HAP-1 (cell line): ENCODE measurements at regions not wholly inside any gene's neighbourhood (a gene's known extent, or its start where the extent isn't known, plus 50 kb on each side); places are given as distances from the start of the nearest gene placed in this dataset.
A peak's percentile ranks its signal among the peaks of the same experiment; 100 is the strongest.
"Not testable (repeated sequence)": the region's sequence is repeated elsewhere in the genome, so short reads cannot be mapped to it uniquely, and the experiment has no call there.

ENCODE experiments used
- DNase-seq, 2 experiments: peaks; one replicate each; pipeline ENCODE4 v3.0.0-alpha.2; 2016 to 2020; ENCODE audit warnings: low spot score in 2 of 2
- H3K27me3 ChIP-seq: fragments of 250-450 bp; sonication (Bioruptor Pico); 2 replicates; pipeline ENCODE4 v1.5.1; 2020; ENCODE audit warnings: low read depth, mild to moderate bottlenecking, moderate library complexity
- H3K36me3 ChIP-seq: fragments of 250-450 bp; sonication (Bioruptor Pico); replicated peaks from 2 replicates; pipeline ENCODE4 v1.5.1; 2020; ENCODE audit warnings: mild to moderate bottlenecking
- H3K4me1 ChIP-seq: fragments of 250-450 bp; sonication (Bioruptor Pico); 2 replicates; pipeline ENCODE4 v1.5.1; 2020; ENCODE audit warnings: mild to moderate bottlenecking
- H3K4me3 ChIP-seq: fragments of 250-450 bp; sonication (Bioruptor Pico); 2 replicates; pipeline ENCODE4 v1.5.1; 2020; ENCODE audit warnings: mild to moderate bottlenecking, moderate library complexity
- H3K9me3 ChIP-seq: fragments of 250-450 bp; sonication (Bioruptor Pico); 2 replicates; pipeline ENCODE4 v1.5.1; 2020; ENCODE audit warnings: mild to moderate bottlenecking, moderate library complexity
- in situ Hi-C: fragments of 300-500 bp; cut with MboI; formaldehyde crosslinking; loops from 3 replicates; pipeline ENCODE4 v1.14.3; 2020; ENCODE audit warnings: low sequenced_read_pairs, inconsistent platforms, mixed read lengths

DNA sequence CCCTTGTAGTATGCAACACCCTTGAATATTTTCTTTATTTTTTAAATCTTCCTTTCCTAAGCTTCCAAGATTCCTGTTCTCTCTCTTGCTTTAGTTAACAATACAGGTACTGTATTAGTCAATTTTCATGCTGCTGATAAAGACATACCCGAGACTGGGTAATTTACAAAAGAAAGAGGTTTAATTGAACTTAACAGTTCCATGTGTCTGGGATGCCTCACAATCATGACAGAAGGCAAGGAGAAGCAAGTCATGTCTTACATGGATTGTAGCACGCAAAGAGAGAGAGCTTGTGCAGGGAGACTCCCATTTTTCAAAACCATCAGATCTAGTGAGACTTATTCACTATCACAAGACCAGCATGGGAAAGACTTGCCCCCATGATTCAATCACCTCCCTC, 1024.3 kb downstream of the PCDH9 start:
- DNase-seq = no peak
- Histone ChIP-seq H3K9me3 (no peaks in the 10 kb centered on the region), H3K4me3 (no peak overlapping the region), H3K27me3 (no peaks in the 10 kb centered on the region), H3K36me3 (no peaks in the 10 kb centered on the region), H3K4me1 (no peaks in the 10 kb centered on the region)
- in situ Hi-C loops = no loop called here

- in situ Hi-C loops = no loop called here
Measured at GRCh38 chr13:66200555-66200954, 1029.6 kb downstream of the PCDH9 start.

GRCh38 chr13:66195238-66195637, 1034.9 kb downstream of the PCDH9 start:
- in situ Hi-C loops = no loop called here
- DNase-seq = no peak
- no peak overlapping the region for H3K4me3 ChIP-seq
- no peaks in the 10 kb centered on the region for H3K9me3 ChIP-seq
- no peaks in the 10 kb centered on the region for H3K4me1 ChIP-seq
- H3K27me3 ChIP-seq = no peaks in the 10 kb centered on the region
- H3K36me3 ChIP-seq = no peaks in the 10 kb centered on the region

More at GRCh38 chr13:66200555-66200954, 1029.6 kb downstream of the PCDH9 start:
- no peak for DNase-seq
- no peaks in the 10 kb centered on the region for H3K4me1 ChIP-seq
- H3K36me3 ChIP-seq = no peaks in the 10 kb centered on the region
- no peaks in the 10 kb centered on the region for H3K27me3 ChIP-seq
- H3K4me3 ChIP-seq = no peak overlapping the region
- H3K9me3 ChIP-seq = no peaks in the 10 kb centered on the region

GRCh38 chr13:66189986-66190385, 1040.2 kb downstream of the PCDH9 start:
- no peak for DNase-seq
- H3K4me3 ChIP-seq = no peak overlapping the region
- no peaks in the 10 kb centered on the region for H3K9me3 ChIP-seq
- H3K4me1 ChIP-seq = no peaks in the 10 kb centered on the region
- no peaks in the 10 kb centered on the region for H3K36me3 ChIP-seq
- H3K27me3 ChIP-seq = no peaks in the 10 kb centered on the region
- in situ Hi-C loops = no loop called here

DNA sequence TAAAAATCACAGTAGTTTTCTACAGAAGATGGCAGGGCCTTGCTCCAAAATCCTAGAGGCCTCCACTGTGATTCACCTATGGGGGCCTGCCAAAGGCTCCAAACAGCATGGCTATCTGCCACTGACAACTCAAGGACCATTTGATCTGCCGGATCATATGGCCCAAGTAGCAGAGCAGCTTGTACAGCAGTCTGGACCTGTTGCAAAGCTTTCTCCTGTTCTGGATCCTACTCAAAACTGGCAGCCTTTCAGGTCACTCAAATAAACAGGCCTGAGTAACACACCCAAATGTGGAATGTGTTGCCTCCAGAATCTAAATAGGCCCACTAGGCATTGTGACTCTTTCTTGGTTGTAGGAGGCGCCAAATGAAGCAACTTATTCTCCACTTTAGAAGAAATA, 1049.3 kb downstream of the PCDH9 start:
- no peaks in the 10 kb centered on the region for H3K9me3 ChIP-seq
- H3K36me3 ChIP-seq = no peaks in the 10 kb centered on the region
- no peaks in the 10 kb centered on the region for H3K27me3 ChIP-seq
- no peaks in the 10 kb centered on the region for H3K4me1 ChIP-seq
- H3K4me3 ChIP-seq = no peak overlapping the region
- DNase-seq = no peak
- in situ Hi-C loops = no loop called here

- in situ Hi-C loops = no loop called here
- DNase-seq = peak in 1 of 2 experiments; percentile 4
- no peaks in the 10 kb centered on the region for H3K27me3 ChIP-seq
- H3K9me3 ChIP-seq = no peaks in the 10 kb centered on the region
- H3K36me3 ChIP-seq = no peaks in the 10 kb centered on the region
- H3K4me1 ChIP-seq = peaks cover 5% of the 10 kb centered on the region
- H3K4me3 ChIP-seq = no peak overlapping the region
Measured at GRCh38 chr13:66171920-66172319, 1058.2 kb downstream of the PCDH9 start.

- no peaks in the 10 kb centered on the region for H3K9me3 ChIP-seq
- H3K4me1 ChIP-seq = no peaks in the 10 kb centered on the region
- no peak for DNase-seq
- no peak overlapping the region for H3K4me3 ChIP-seq
- H3K36me3 ChIP-seq = no peaks in the 10 kb centered on the region
- in situ Hi-C loops = no loop called here
- H3K27me3 ChIP-seq = no peaks in the 10 kb centered on the region
Measured at GRCh38 chr13:66162470-66162869, 1067.7 kb downstream of the PCDH9 start.

GRCh38 chr13:66159511-66159910, 1070.6 kb downstream of the PCDH9 start:
- Histone ChIP-seq H3K4me3 (no peak overlapping the region), H3K4me1 (no peaks in the 10 kb centered on the region), H3K9me3 (no peaks in the 10 kb centered on the region), H3K27me3 (no peaks in the 10 kb centered on the region), H3K36me3 (no peaks in the 10 kb centered on the region)
- DNase-seq = no peak
- in situ Hi-C loops = no loop called here

DNA sequence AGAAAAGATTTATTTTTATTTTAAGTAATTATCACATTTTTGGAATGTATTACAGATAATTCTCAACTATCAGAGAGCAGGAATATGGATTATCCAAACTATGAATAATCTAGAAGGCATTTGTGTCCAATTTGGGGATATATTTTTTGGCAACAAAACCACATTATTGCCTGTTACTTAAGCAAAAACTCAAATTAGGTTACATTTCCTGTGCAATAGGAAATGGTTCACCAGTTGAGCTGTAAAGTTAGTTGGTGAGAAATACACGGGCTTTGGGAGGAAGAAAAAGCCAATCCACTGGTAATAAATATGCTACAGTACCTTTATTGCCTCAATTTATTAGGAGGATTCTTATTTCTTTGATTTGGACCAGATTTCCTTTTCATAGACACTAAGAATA, 1075.2 kb downstream of the PCDH9 start:
- Histone ChIP-seq H3K4me1 (peaks cover 5% of the 10 kb centered on the region; the same call in 1 of the 2 replicates), H3K36me3 (no peaks in the 10 kb centered on the region), H3K9me3 (no peaks in the 10 kb centered on the region), H3K27me3 (no peaks in the 10 kb centered on the region), H3K4me3 (no peak overlapping the region)
- in situ Hi-C loops = no loop called here
- DNase-seq = no peak

DNA sequence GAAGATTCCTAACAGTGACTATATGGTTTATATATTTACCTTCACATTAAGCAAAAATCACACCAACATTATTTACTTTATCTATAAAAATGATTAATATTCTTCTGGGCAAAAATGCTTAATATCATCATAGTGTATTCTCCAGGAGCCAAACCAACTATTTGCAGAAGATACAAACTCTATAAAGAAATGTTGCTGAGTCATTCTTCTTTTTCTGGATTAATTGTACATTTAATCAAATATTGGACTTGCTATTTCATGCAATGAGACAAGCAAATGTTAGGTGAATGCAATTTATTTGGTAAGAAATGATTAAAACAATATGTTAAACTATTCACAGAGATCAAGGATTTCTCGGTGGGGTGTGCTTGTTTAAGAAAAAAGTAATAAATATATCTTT, 1075.8 kb downstream of the PCDH9 start:
- in situ Hi-C loops = no loop called here
- Histone ChIP-seq H3K36me3 (no peaks in the 10 kb centered on the region), H3K4me1 (peaks cover 5% of the 10 kb centered on the region; the same call in 1 of the 2 replicates), H3K4me3 (no peak overlapping the region), H3K27me3 (no peaks in the 10 kb centered on the region), H3K9me3 (no peaks in the 10 kb centered on the region)
- DNase-seq = no peak

GRCh38 chr13:66152596-66152995, 1077.5 kb downstream of the PCDH9 start:
- Histone ChIP-seq H3K4me3 (no peak overlapping the region), H3K9me3 (no peaks in the 10 kb centered on the region), H3K36me3 (no peaks in the 10 kb centered on the region), H3K4me1 (peaks cover 5% of the 10 kb centered on the region; the same call in 1 of the 2 replicates), H3K27me3 (no peaks in the 10 kb centered on the region)
- in situ Hi-C loops = no loop called here
- no peak for DNase-seq

DNA sequence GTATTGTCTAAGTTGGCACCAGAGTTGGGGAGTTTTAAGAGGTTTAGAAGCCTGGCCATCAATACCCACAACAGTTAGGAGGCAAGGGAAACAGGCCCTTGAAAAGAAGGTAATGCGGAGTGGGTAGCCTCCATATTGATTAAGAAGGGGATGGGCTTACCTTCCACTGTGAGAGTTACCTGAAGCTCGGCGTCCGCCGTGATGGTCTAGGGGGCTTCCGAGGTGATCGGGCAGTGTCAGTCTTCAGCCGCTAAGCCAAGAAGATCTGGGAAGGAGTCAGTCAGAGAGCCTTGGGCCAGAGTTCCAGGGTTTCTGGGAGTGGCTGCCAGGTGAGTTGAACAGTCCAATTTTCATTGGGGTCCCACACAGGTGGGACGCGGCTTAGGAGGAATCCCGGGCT, 1085.8 kb downstream of the PCDH9 start:
- DNase-seq, in situ Hi-C loops, H3K27me3 ChIP-seq, H3K36me3 ChIP-seq, H3K4me3 ChIP-seq, H3K4me1 ChIP-seq, H3K9me3 ChIP-seq: not testable (repeated sequence)

- H3K27me3 ChIP-seq = no peaks in the 10 kb centered on the region
- no peak overlapping the region for H3K4me3 ChIP-seq
Measured at GRCh38 chr13:66139701-66140100, 1090.4 kb downstream of the PCDH9 start.

DNA sequence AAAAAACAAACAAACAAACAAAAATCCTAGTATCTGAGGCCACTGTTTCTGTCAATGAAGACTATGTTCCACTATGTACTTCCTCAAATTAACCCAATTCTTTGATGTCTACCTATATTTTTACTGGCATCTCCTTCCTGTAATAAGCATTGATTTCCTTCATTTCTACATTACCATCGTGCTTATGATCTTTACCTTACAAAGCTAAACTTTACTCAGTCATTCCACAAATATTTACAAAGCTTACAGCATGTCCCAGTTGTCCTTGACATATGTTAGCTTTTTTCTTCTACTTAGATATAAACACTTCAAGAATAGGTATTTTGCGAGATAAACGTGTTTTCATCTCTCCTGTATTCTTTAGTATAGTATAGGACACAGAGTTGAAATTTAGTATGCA, 1090.9 kb downstream of the PCDH9 start:
- in situ Hi-C loops = no loop called here
- DNase-seq = no peak
- no peak overlapping the region for H3K4me3 ChIP-seq

More at GRCh38 chr13:66139701-66140100, 1090.4 kb downstream of the PCDH9 start:
- Histone ChIP-seq H3K36me3 (no peaks in the 10 kb centered on the region), H3K4me1 (no peaks in the 10 kb centered on the region), H3K9me3 (no peaks in the 10 kb centered on the region)
- DNase-seq = no peak
- in situ Hi-C loops = no loop called here

GRCh38 chr13:66138172-66138811, 1091.8 kb downstream of the PCDH9 start:
- Histone ChIP-seq H3K4me1 (no peaks in the 10 kb centered on the region), H3K36me3 (no peaks in the 10 kb centered on the region), H3K9me3 (no peaks in the 10 kb centered on the region), H3K4me3 (no peak overlapping the region), H3K27me3 (no peaks in the 10 kb centered on the region)
- in situ Hi-C loops = no loop called here
- DNase-seq = no peak

More for the DNA sequence above, 1090.9 kb downstream of the PCDH9 start:
- H3K9me3 ChIP-seq = no peaks in the 10 kb centered on the region
- no peaks in the 10 kb centered on the region for H3K27me3 ChIP-seq
- no peaks in the 10 kb centered on the region for H3K4me1 ChIP-seq
- H3K36me3 ChIP-seq = no peaks in the 10 kb centered on the region
